C4-2B (cell line): ENCODE measurements at regions not wholly inside any gene's neighbourhood (a gene's known extent, or its start where the extent isn't known, plus 50 kb on each side); places are given as distances from the start of the nearest gene placed in this dataset.

Experiments used
- CTCF ChIP-seq: fragments of 450-650 bp; conservative IDR thresholded peaks from 2 replicates; pipeline ENCODE4 v1.5.1; 2017; ENCODE audit warnings: mild to moderate bottlenecking
- ZFX ChIP-seq: fragments of 450-650 bp; IDR thresholded peaks from 2 replicates; pipeline ENCODE4 v1.6.1; 2017

DNA sequence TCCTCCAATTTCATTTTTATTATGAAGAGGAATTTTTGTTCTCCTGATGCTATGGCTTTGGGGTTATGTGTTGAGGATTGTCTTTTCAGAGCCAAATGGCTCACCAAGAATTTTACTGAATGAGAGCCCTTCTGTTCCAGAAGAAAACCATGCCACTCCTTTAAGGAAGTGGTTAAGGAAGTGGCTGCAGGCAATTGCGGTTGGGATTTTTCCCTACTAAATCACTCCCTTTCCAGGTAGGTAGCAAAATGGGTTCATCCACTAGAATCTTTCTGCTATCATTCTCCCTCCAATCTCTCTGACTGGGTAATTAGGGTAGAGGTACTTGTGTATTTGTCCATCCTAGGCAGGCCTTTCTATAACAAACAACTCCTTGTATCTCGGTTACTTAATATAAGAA, 163.1 kb downstream of the TTC8 start:
- TF ChIP-seq CTCF (no peak), ZFX (no peak)
